WERI-Rb-1 (cell line): ENCODE measurements at regions not wholly inside any gene's neighbourhood (a gene's known extent, or its start where the extent isn't known, plus 50 kb on each side); places are given as distances from the start of the nearest gene placed in this dataset.
A peak's percentile ranks its signal among the peaks of the same experiment; 100 is the strongest.

ENCODE experiments used
- DNase-seq: peaks from one replicate; pipeline ENCODE4 v3.0.0-alpha.2; 2020
- H3K27ac ChIP-seq: fragments of 250-450 bp; sonication (Bioruptor Pico); 2 replicates; pipeline ENCODE4 v1.5.1; 2020; ENCODE audit warnings: mild to moderate bottlenecking, moderate library complexity
- H3K27me3 ChIP-seq: fragments of 250-450 bp; sonication (Bioruptor Pico); 2 replicates; pipeline ENCODE4 v1.5.1; 2021; ENCODE audit warnings: mild to moderate bottlenecking, low read depth, moderate library complexity; ENCODE audit not compliant: insufficient read depth, severe bottlenecking
- H3K36me3 ChIP-seq: fragments of 250-450 bp; sonication (Bioruptor Pico); 2 replicates; pipeline ENCODE4 v1.5.1; 2020; ENCODE audit warnings: mild to moderate bottlenecking, moderate library complexity
- H3K4me3 ChIP-seq: 2 replicates; pipeline ENCODE4 v1.5.1; 2011; ENCODE audit warnings: low read depth, mild to moderate bottlenecking, control low read depth, low read length
- H3K9me3 ChIP-seq: fragments of 250-450 bp; sonication (Bioruptor Pico); 2 replicates; pipeline ENCODE4 v1.5.1; 2021; ENCODE audit warnings: mild to moderate bottlenecking, moderate library complexity; ENCODE audit not compliant: severe bottlenecking
- CTCF ChIP-seq: IDR thresholded peaks from 2 replicates; pipeline ENCODE4 v1.5.1; 2011; ENCODE audit warnings: low read depth, mild to moderate bottlenecking, control low read depth, inconsistent platforms, low read length

GRCh38 chr16:85173146-85173980, 61.1 kb upstream of the CIBAR2 start:
- peak; percentile 49 for TF ChIP-seq CTCF
- Histone ChIP-seq H3K4me3 (peak overlapping the region; percentile 8; the same call in 1 of the 2 replicates), H3K27me3 (no peaks in the 10 kb centered on the region), H3K27ac (no peak overlapping the region; the same call in 1 of the 2 replicates), H3K36me3 (peaks cover 24% of the 10 kb centered on the region), H3K9me3 (no peaks in the 10 kb centered on the region)
- DNase-seq: peak; percentile 42

- TF ChIP-seq CTCF: no peak
- Histone ChIP-seq H3K36me3 (peaks cover 24% of the 10 kb centered on the region), H3K9me3 (no peaks in the 10 kb centered on the region), H3K27me3 (no peaks in the 10 kb centered on the region), H3K4me3 (no peak overlapping the region), H3K27ac (peak overlapping the region; percentile 16; the same call in 1 of the 2 replicates)
- DNase-seq: no peak
Observed at GRCh38 chr16:85173981-85174751, 61.9 kb upstream of the CIBAR2 start.

- Histone ChIP-seq H3K27me3 (no peaks in the 10 kb centered on the region), H3K27ac (no peak overlapping the region), H3K4me3 (no peak overlapping the region), H3K36me3 (peaks cover 24% of the 10 kb centered on the region), H3K9me3 (no peaks in the 10 kb centered on the region)
- no peak for TF ChIP-seq CTCF
- no peak for DNase-seq
Observed at GRCh38 chr16:85174871-85175723, 62.8 kb upstream of the CIBAR2 start.

- H3K9me3 ChIP-seq: no peaks in the 10 kb centered on the region
- TF ChIP-seq CTCF: no peak
- peaks cover 24% of the 10 kb centered on the region for H3K36me3 ChIP-seq
- DNase-seq: no peak
- peak overlapping the region; percentile 40 for H3K27ac ChIP-seq
- H3K4me3 ChIP-seq: no peak overlapping the region
- H3K27me3 ChIP-seq: no peaks in the 10 kb centered on the region
Observed at GRCh38 chr16:85175724-85176233, 63.5 kb upstream of the CIBAR2 start.

GRCh38 chr16:85176541-85177447, 64.5 kb upstream of the CIBAR2 start:
- H3K27ac ChIP-seq: peak overlapping the region; percentile 40

More at GRCh38 chr16:85176541-85177447, 64.5 kb upstream of the CIBAR2 start:
- no peak for DNase-seq
- no peak for TF ChIP-seq CTCF
- H3K9me3 ChIP-seq: no peaks in the 10 kb centered on the region
- H3K36me3 ChIP-seq: peaks cover 21% of the 10 kb centered on the region
- H3K4me3 ChIP-seq: no peak overlapping the region
- no peaks in the 10 kb centered on the region for H3K27me3 ChIP-seq
